ENCODE measurements at regions not wholly inside any gene's neighbourhood (a gene's known extent, or its start where the extent isn't known, plus 50 kb on each side); places are given as distances from the start of the nearest gene placed in this dataset.

- H3K4me3 ChIP-seq, result no peak overlapping the region
- no peaks in the 10 kb centered on the region for H3F3A ChIP-seq (ENCODE audit: low read depth)
- H2AFZ ChIP-seq (replicated peaks), result no peak overlapping the region
- H3K36me3 ChIP-seq, result no peaks in the 10 kb centered on the region
- H3K36me3 Mint-ChIP-seq, result no peaks in the 10 kb centered on the region
- no peaks in the 10 kb centered on the region for H4K20me1 ChIP-seq (ENCODE audit: low read depth)
- H3K9ac ChIP-seq, result no peak overlapping the region
- peaks cover 9% of the 10 kb centered on the region for H3K4me1 ChIP-seq
- H3K27me3 ChIP-seq, result no peaks in the 10 kb centered on the region
- H3K9me3 Mint-ChIP-seq, result no peaks in the 10 kb centered on the region
- no peak overlapping the region for H3K27ac Mint-ChIP-seq
- H3K79me2 ChIP-seq (ENCODE audit: low read depth), result no peaks in the 10 kb centered on the region
- no peak overlapping the region for H3K4me2 ChIP-seq
- peaks cover 10% of the 10 kb centered on the region for H3K4me1 Mint-ChIP-seq
- no peaks in the 10 kb centered on the region for H3K27me3 Mint-ChIP-seq (ENCODE audit: insufficient read depth, low read depth)
- no peaks in the 10 kb centered on the region for H3K9me3 ChIP-seq (ENCODE audit: low read depth)
- DNase-seq (ENCODE audit: low spot score), result no peak
- H3K4me3 Mint-ChIP-seq, result no peak overlapping the region
- no peak overlapping the region for H3K27ac ChIP-seq
- no peak for TF ChIP-seq EZH2 (IDR thresholded peaks at IDR 0.05)
Measured at GRCh38 chr2:17177088-17177487, 341.2 kb downstream of the RAD51AP2 start.

GRCh38 chr2:17171446-17172049 is 346.7 kb downstream of the RAD51AP2 start:
- Mint-ChIP-seq H3K4me1 (peaks cover 15% of the 10 kb centered on the region), H3K27ac (no peak overlapping the region), H3K27me3 (ENCODE audit: insufficient read depth, low read depth) (no peaks in the 10 kb centered on the region), H3K9me3 (no peaks in the 10 kb centered on the region), H3K4me3 (no peak overlapping the region), H3K36me3 (no peaks in the 10 kb centered on the region)
- Histone ChIP-seq H3K27me3 (no peaks in the 10 kb centered on the region), H3K4me2 (no peak overlapping the region), H2AFZ (replicated peaks) (no peak overlapping the region), H4K20me1 (ENCODE audit: low read depth) (no peaks in the 10 kb centered on the region), H3F3A (ENCODE audit: low read depth) (no peaks in the 10 kb centered on the region), H3K4me3 (no peak overlapping the region), H3K4me1 (peaks cover 9% of the 10 kb centered on the region), H3K9ac (no peak overlapping the region), H3K9me3 (ENCODE audit: low read depth) (no peaks in the 10 kb centered on the region), H3K36me3 (no peaks in the 10 kb centered on the region), H3K27ac (no peak overlapping the region), H3K79me2 (ENCODE audit: low read depth) (no peaks in the 10 kb centered on the region)
- DNase-seq (ENCODE audit: low spot score), result peak; percentile 66
- TF ChIP-seq CTCF (IDR thresholded peaks at IDR 0.05) (peak; percentile 63), EZH2 (IDR thresholded peaks at IDR 0.05) (no peak), EZH2phosphoT487 (IDR thresholded peaks at IDR 0.05) (no peak)

GRCh38 chr2:17166506-17166905 is 351.7 kb downstream of the RAD51AP2 start:
- Mint-ChIP-seq H3K27me3 (ENCODE audit: insufficient read depth, low read depth) (no peaks in the 10 kb centered on the region), H3K9me3 (no peaks in the 10 kb centered on the region), H3K27ac (peak overlapping the region; percentile 35), H3K4me1 (peaks cover 12% of the 10 kb centered on the region), H3K36me3 (no peaks in the 10 kb centered on the region), H3K4me3 (no peak overlapping the region)
- no peaks in the 10 kb centered on the region for H3K4me1 ChIP-seq
- no peaks in the 10 kb centered on the region for H3K9me3 ChIP-seq (ENCODE audit: low read depth)
- H2AFZ ChIP-seq (replicated peaks), result no peak overlapping the region
- H3K9ac ChIP-seq, result no peak overlapping the region
- no peak overlapping the region for H3K27ac ChIP-seq
- no peak overlapping the region for H3K4me3 ChIP-seq
- no peak for TF ChIP-seq CTCF (IDR thresholded peaks at IDR 0.05)
- TF ChIP-seq EZH2 (IDR thresholded peaks at IDR 0.05), result no peak
- TF ChIP-seq EZH2phosphoT487 (IDR thresholded peaks at IDR 0.05), result no peak
- DNase-seq (ENCODE audit: low spot score), result no peak
- no peaks in the 10 kb centered on the region for H3K36me3 ChIP-seq
- H3F3A ChIP-seq (ENCODE audit: low read depth), result no peaks in the 10 kb centered on the region
- no peaks in the 10 kb centered on the region for H3K27me3 ChIP-seq
- H3K79me2 ChIP-seq (ENCODE audit: low read depth), result no peaks in the 10 kb centered on the region
- no peak overlapping the region for H3K4me2 ChIP-seq
- no peaks in the 10 kb centered on the region for H4K20me1 ChIP-seq (ENCODE audit: low read depth)

GRCh38 chr2:17164550-17164949 is 353.7 kb downstream of the RAD51AP2 start:
- H3K27ac Mint-ChIP-seq, result no peak overlapping the region
- no peaks in the 10 kb centered on the region for H3F3A ChIP-seq (ENCODE audit: low read depth)
- H3K4me3 Mint-ChIP-seq, result no peak overlapping the region

More at GRCh38 chr2:17164550-17164949, 353.7 kb downstream of the RAD51AP2 start:
- Histone ChIP-seq H2AFZ (replicated peaks) (no peak overlapping the region), H3K4me1 (no peaks in the 10 kb centered on the region), H3K27ac (no peak overlapping the region), H4K20me1 (ENCODE audit: low read depth) (no peaks in the 10 kb centered on the region), H3K4me2 (no peak overlapping the region), H3K27me3 (no peaks in the 10 kb centered on the region), H3K4me3 (no peak overlapping the region), H3K36me3 (no peaks in the 10 kb centered on the region), H3K79me2 (ENCODE audit: low read depth) (no peaks in the 10 kb centered on the region), H3K9ac (no peak overlapping the region), H3K9me3 (ENCODE audit: low read depth) (no peaks in the 10 kb centered on the region)
- no peak for TF ChIP-seq EZH2phosphoT487 (IDR thresholded peaks at IDR 0.05)
- no peak for TF ChIP-seq CTCF (IDR thresholded peaks at IDR 0.05)
- no peak for TF ChIP-seq EZH2 (IDR thresholded peaks at IDR 0.05)
- Mint-ChIP-seq H3K9me3 (no peaks in the 10 kb centered on the region), H3K4me1 (peaks cover 8% of the 10 kb centered on the region), H3K27me3 (ENCODE audit: insufficient read depth, low read depth) (no peaks in the 10 kb centered on the region), H3K36me3 (no peaks in the 10 kb centered on the region)
- no peak for DNase-seq (ENCODE audit: low spot score)

All from neural progenitor cell (in vitro differentiated cells).